ENCODE measurements at regions not wholly inside any gene's neighbourhood (a gene's known extent, or its start where the extent isn't known, plus 50 kb on each side); places are given as distances from the start of the nearest gene placed in this dataset.

DNA sequence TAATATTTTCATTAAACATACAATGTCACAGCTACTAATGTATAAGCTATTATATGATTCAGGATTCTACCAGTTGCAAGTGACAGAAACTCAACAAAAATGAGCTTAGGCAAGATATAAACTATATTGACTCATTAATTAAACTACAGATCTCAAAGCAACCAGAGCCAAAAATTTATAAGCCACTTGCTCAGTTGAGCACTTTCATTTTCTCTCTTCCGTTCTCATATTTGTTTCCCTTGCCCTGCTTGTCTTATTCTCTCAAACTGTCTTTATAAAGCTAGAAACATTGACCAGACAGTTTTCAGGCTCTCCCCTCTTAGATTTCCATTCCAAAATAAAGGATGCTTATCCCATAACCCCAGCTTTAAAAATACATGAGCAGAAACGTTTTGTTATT, 60.2 kb upstream of the DGKB start:
- TF ChIP-seq ZNF720 (CRISPR knock-in tag; IDR thresholded peaks at IDR 0.05) (no peak), RFX5 (IDR thresholded peaks at IDR 0.05; ENCODE audit: low read depth, low read length) (no peak), KDM1A (CRISPR knock-in tag; IDR thresholded peaks at IDR 0.05) (no peak), PREB (CRISPR knock-in tag; IDR thresholded peaks at IDR 0.05) (no peak)
- TF ChIP-seq, protein P1, sequence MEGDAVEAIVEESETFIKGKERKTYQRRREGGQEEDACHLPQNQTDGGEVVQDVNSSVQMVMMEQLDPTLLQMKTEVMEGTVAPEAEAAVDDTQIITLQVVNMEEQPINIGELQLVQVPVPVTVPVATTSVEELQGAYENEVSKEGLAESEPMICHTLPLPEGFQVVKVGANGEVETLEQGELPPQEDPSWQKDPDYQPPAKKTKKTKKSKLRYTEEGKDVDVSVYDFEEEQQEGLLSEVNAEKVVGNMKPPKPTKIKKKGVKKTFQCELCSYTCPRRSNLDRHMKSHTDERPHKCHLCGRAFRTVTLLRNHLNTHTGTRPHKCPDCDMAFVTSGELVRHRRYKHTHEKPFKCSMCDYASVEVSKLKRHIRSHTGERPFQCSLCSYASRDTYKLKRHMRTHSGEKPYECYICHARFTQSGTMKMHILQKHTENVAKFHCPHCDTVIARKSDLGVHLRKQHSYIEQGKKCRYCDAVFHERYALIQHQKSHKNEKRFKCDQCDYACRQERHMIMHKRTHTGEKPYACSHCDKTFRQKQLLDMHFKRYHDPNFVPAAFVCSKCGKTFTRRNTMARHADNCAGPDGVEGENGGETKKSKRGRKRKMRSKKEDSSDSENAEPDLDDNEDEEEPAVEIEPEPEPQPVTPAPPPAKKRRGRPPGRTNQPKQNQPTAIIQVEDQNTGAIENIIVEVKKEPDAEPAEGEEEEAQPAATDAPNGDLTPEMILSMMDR (CRISPR knock-in tag; IDR thresholded peaks at IDR 0.05): no peak
- TF ChIP-seq, protein P2, sequence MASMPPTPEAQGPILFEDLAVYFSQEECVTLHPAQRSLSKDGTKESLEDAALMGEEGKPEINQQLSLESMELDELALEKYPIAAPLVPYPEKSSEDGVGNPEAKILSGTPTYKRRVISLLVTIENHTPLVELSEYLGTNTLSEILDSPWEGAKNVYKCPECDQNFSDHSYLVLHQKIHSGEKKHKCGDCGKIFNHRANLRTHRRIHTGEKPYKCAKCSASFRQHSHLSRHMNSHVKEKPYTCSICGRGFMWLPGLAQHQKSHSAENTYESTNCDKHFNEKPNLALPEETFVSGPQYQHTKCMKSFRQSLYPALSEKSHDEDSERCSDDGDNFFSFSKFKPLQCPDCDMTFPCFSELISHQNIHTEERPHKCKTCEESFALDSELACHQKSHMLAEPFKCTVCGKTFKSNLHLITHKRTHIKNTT (CRISPR knock-in tag; IDR thresholded peaks at IDR 0.05): no peak

Data from HepG2 (cell line).